ENCODE measurements at regions not wholly inside any gene's neighbourhood (a gene's known extent, or its start where the extent isn't known, plus 50 kb on each side); places are given as distances from the start of the nearest gene placed in this dataset.

DNA sequence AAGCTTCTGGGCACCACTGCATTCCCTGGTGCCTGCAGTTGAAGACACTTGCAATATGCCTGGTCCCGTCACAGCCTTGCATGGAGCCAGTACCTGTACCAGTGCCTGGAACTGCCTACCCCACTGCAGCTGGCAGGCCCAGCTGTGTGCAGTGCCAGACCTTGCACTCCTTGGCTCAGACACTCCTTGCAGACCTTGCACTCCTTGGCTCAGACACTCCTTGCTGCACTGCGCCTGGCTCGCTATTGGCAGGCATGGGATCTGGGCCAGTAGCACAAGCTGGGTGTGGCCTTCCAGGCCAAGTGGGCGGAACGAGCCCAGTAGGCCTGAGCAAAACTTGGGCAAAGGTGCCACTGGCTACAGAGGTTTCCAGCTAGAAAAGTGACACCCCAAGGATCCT is 1189.1 kb downstream of the GRIK2 start:
- DNase-seq (ENCODE audit: low read depth), result no peak
- TF ChIP-seq, protein P1, sequence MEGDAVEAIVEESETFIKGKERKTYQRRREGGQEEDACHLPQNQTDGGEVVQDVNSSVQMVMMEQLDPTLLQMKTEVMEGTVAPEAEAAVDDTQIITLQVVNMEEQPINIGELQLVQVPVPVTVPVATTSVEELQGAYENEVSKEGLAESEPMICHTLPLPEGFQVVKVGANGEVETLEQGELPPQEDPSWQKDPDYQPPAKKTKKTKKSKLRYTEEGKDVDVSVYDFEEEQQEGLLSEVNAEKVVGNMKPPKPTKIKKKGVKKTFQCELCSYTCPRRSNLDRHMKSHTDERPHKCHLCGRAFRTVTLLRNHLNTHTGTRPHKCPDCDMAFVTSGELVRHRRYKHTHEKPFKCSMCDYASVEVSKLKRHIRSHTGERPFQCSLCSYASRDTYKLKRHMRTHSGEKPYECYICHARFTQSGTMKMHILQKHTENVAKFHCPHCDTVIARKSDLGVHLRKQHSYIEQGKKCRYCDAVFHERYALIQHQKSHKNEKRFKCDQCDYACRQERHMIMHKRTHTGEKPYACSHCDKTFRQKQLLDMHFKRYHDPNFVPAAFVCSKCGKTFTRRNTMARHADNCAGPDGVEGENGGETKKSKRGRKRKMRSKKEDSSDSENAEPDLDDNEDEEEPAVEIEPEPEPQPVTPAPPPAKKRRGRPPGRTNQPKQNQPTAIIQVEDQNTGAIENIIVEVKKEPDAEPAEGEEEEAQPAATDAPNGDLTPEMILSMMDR (IDR thresholded peaks at IDR 0.05; ENCODE audit: insufficient read depth, low read length), result no peak

DNA sequence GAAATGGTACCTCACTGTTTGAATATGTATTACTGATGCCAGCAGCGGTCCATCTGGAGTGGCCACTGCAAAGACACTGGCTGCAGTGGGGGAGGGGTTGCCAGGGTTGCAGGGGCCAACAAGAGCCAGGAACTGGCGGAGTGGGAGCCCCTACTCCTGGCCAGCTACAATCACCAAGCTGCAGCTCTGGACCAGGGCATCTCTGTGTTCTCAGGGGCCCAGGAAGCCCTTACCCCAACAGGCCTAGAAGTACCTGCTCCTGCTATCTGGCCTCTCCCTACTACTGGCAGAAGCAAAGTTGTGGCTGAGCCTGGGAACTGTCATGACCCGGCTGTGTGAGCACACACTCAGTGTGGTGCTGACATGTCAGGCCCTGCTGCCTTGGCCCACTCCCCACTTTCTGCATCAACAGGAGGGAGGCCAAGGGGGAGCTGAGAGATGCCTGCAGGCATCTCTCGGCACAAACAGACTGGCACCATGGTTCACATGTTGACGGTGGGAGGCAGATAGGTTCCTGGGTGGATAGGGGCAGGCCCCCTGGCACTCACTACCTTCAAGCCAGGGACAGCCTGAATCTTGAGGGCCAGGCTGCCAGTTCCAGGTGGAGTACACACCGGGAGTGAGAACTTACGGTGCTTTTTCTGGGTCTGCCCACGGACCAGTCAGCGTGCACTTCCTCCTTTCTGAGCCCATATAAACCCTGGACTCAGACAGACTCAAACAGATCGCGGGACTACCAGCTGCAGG is 1188.0 kb downstream of the GRIK2 start:
- no peak for DNase-seq (ENCODE audit: low read depth)
- H3K4me3 ChIP-seq (ENCODE audit: low read depth, low read length), result no peak overlapping the region

More for the DNA sequence above, 1189.1 kb downstream of the GRIK2 start:
- H3K4me3 ChIP-seq (ENCODE audit: low read depth, low read length), result no peak overlapping the region

DNA sequence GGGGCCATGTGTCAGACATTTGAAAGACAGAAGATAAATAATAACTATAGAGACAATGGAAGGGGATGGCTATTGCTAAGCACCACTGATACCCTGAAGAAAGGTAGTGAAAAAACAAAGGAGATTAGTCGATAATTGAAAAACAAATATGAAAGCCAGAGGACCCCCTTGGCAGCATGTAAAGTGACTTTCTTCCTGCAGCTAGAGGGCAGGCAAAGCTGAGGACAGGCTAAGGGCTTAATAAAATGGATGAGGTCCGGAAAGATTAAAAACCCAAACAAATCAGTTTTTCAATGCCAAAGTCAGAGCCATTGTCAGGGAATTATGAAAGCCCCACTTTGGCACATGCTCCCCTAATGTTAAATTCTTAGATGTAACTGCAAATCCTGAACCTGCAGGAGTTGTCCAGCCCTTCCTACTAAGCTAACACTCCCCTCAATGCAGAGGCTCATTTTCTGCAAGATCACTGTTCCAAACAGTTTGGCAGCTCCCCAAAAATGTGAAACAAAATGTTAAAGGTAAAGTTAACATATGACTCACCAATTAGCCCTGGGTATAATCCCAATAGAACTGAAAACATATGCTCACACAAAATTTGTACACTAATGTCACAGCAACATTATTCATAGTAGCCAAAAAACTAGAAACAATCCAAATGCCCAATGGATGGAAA is 1177.9 kb downstream of the GRIK2 start:
- no peak overlapping the region for H3K4me3 ChIP-seq (ENCODE audit: low read depth, low read length)
- TF ChIP-seq, protein P1 (IDR thresholded peaks at IDR 0.05; ENCODE audit: insufficient read depth, low read length), result no peak
- DNase-seq (ENCODE audit: low read depth), result no peak

More for the DNA sequence above, 1188.0 kb downstream of the GRIK2 start:
- TF ChIP-seq, protein P1 (IDR thresholded peaks at IDR 0.05; ENCODE audit: insufficient read depth, low read length), result no peak

DNA sequence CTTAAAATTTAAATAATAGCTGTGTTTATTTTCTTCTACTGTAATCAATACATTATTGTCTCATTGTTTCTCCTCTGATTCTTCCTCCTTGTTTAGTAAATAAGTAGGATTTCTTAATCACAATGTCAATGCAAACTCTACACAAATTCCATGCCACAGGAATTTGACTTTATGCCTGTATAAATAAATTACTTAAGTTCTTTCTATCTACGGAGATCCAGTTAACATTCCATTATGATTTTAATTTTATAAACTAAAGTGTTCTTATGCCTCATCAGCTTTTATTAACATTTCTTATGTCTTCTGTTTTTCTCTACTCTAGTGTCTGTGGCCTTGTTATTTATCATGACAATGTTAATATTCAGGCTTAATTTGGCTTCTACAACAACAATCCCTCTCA is 1169.2 kb downstream of the GRIK2 start:
- no peak for DNase-seq (ENCODE audit: low read depth)
- TF ChIP-seq, protein P1 (IDR thresholded peaks at IDR 0.05; ENCODE audit: insufficient read depth, low read length), result no peak
- no peak overlapping the region for H3K4me3 ChIP-seq (ENCODE audit: low read depth, low read length)

DNA sequence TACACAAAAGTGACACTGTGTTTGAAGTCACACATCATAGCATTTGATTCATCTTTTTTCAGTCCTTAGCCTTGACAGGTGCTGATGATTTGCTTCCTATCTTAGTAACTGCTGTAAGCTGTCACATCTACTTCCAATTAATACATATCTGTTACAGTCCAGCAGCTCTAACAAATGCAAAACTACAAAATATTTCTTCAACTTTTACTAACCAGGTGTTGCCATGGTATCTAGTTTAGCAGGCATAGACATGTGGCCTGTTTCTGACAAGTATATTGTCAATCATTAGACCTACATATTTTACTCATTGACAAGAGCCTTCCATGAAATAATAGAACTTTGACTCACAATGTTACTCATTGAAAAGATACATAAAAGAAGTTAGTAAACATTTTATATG is 1159.7 kb downstream of the GRIK2 start:
- H3K4me3 ChIP-seq (ENCODE audit: low read depth, low read length), result no peak overlapping the region
- TF ChIP-seq, protein P1 (IDR thresholded peaks at IDR 0.05; ENCODE audit: insufficient read depth, low read length), result no peak
- DNase-seq (ENCODE audit: low read depth), result no peak

DNA sequence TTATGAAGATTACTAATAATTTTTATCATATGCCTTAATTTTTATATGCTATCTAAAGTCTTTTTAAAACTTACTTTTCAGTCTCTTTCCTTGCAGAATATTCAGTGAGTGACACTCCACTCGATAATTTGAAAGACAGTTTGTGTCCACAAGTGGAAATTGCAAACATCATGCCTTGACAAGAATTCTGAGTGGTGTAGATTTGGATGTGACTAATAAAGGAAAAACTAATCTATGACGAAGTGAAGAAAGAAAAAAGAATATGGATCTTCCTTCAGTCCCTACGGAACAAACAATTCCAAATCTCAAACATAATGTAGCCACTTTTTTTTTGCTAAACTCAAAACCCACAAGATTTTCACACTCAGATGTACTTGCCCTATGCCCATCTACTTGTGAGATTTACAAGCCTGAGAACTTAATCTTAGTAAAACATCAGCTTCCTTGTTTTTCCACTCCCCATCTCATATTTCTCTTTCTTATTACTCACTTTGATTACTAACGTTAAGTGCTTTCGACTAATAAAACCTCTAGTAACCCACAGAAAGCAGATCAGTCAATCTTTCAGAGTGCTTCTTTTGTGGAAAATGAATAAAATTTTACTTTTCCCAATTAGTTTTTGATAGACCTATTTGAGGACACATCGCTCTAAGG is 1155.8 kb downstream of the GRIK2 start:
- DNase-seq (ENCODE audit: low read depth), result no peak
- TF ChIP-seq, protein P1 (IDR thresholded peaks at IDR 0.05; ENCODE audit: insufficient read depth, low read length), result no peak
- no peak overlapping the region for H3K4me3 ChIP-seq (ENCODE audit: low read depth, low read length)
